HUES6 (cell line): ENCODE measurements at regions not wholly inside any gene's neighbourhood (a gene's known extent, or its start where the extent isn't known, plus 50 kb on each side); places are given as distances from the start of the nearest gene placed in this dataset.

Source experiments
- H3K27ac ChIP-seq: 2 replicates; pipeline ENCODE4 v1.7.0; 2013; ENCODE audit warnings: low read depth, mild to moderate bottlenecking, low read length, inconsistent platforms
- H3K27me3 ChIP-seq: 2 replicates; pipeline ENCODE4 v1.6.1; 2013; ENCODE audit warnings: low read length; ENCODE audit not compliant: control insufficient read depth, insufficient read depth
- H3K36me3 ChIP-seq: 2 replicates; pipeline ENCODE4 v1.6.1; 2013; ENCODE audit warnings: low read length; ENCODE audit not compliant: control insufficient read depth, insufficient read depth
- H3K4me1 ChIP-seq: 2 replicates; pipeline ENCODE4 v1.6.1; 2013; ENCODE audit warnings: low read length; ENCODE audit not compliant: control insufficient read depth, insufficient read depth
- H3K4me3 ChIP-seq: 2 replicates; pipeline ENCODE4 v1.5.1; 2013; ENCODE audit warnings: low read depth, low read length
- H3K9ac ChIP-seq: one replicate; pipeline ENCODE4 v1.6.1; 2013; ENCODE audit warnings: mild to moderate bottlenecking, low read length
- H3K9me3 ChIP-seq: 2 replicates; pipeline ENCODE4 v1.6.1; 2013; ENCODE audit warnings: low read depth, low read length; ENCODE audit not compliant: control insufficient read depth, insufficient read depth

GRCh38 chr14:27427796-27428195 is 830.0 kb upstream of the NOVA1 start:
- no peaks in the 10 kb centered on the region for H3K4me1 ChIP-seq
- H3K9ac ChIP-seq, result no peak overlapping the region
- H3K36me3 ChIP-seq, result no peaks in the 10 kb centered on the region
- no peaks in the 10 kb centered on the region for H3K27me3 ChIP-seq
- H3K4me3 ChIP-seq, result no peak overlapping the region
- H3K9me3 ChIP-seq, result no peaks in the 10 kb centered on the region
- no peak overlapping the region for H3K27ac ChIP-seq

- Histone ChIP-seq H3K4me1 (no peaks in the 10 kb centered on the region), H3K9ac (no peak overlapping the region), H3K27me3 (no peaks in the 10 kb centered on the region), H3K36me3 (no peaks in the 10 kb centered on the region), H3K27ac (no peak overlapping the region), H3K4me3 (no peak overlapping the region), H3K9me3 (no peaks in the 10 kb centered on the region)
Observed at GRCh38 chr14:27435923-27436670, 838.3 kb upstream of the NOVA1 start.

- Histone ChIP-seq H3K4me3 (no peak overlapping the region), H3K36me3 (no peaks in the 10 kb centered on the region), H3K27ac (no peak overlapping the region), H3K4me1 (peaks cover 10% of the 10 kb centered on the region; the same call in 1 of the 2 replicates), H3K9ac (no peak overlapping the region), H3K27me3 (no peaks in the 10 kb centered on the region), H3K9me3 (no peaks in the 10 kb centered on the region)
Observed at GRCh38 chr14:27484633-27485032, 886.8 kb upstream of the NOVA1 start.

- Histone ChIP-seq H3K27ac (no peak overlapping the region), H3K36me3 (no peaks in the 10 kb centered on the region), H3K9me3 (no peaks in the 10 kb centered on the region), H3K9ac (no peak overlapping the region), H3K27me3 (no peaks in the 10 kb centered on the region), H3K4me3 (no peak overlapping the region), H3K4me1 (peaks cover 10% of the 10 kb centered on the region; the same call in 1 of the 2 replicates)
Observed at GRCh38 chr14:27485193-27485592, 887.4 kb upstream of the NOVA1 start.

GRCh38 chr14:27506272-27506671 is 908.4 kb upstream of the NOVA1 start:
- Histone ChIP-seq H3K27me3 (no peaks in the 10 kb centered on the region), H3K36me3 (no peaks in the 10 kb centered on the region), H3K9ac (no peak overlapping the region), H3K4me3 (no peak overlapping the region), H3K27ac (no peak overlapping the region), H3K9me3 (peaks cover 7% of the 10 kb centered on the region), H3K4me1 (no peaks in the 10 kb centered on the region)

- Histone ChIP-seq H3K27ac (no peak overlapping the region), H3K27me3 (no peaks in the 10 kb centered on the region), H3K4me1 (no peaks in the 10 kb centered on the region), H3K9ac (no peak overlapping the region), H3K36me3 (no peaks in the 10 kb centered on the region), H3K9me3 (no peaks in the 10 kb centered on the region), H3K4me3 (no peak overlapping the region)
Observed at GRCh38 chr14:27528328-27528727, 930.5 kb upstream of the NOVA1 start.

- Histone ChIP-seq H3K9me3 (peaks cover 10% of the 10 kb centered on the region), H3K4me3 (no peak overlapping the region), H3K27me3 (no peaks in the 10 kb centered on the region), H3K36me3 (no peaks in the 10 kb centered on the region), H3K4me1 (no peaks in the 10 kb centered on the region), H3K9ac (no peak overlapping the region), H3K27ac (no peak overlapping the region)
Observed at GRCh38 chr14:27536748-27537147, 938.9 kb upstream of the NOVA1 start.

GRCh38 chr14:27546111-27546510 is 948.3 kb upstream of the NOVA1 start:
- no peak overlapping the region for H3K27ac ChIP-seq
- H3K9me3 ChIP-seq, result peaks cover 16% of the 10 kb centered on the region
- H3K9ac ChIP-seq, result no peak overlapping the region

GRCh38 chr14:27553790-27554189 is 956.0 kb upstream of the NOVA1 start:
- Histone ChIP-seq H3K27me3 (no peaks in the 10 kb centered on the region), H3K9ac (no peak overlapping the region), H3K27ac (no peak overlapping the region)

More at GRCh38 chr14:27546111-27546510, 948.3 kb upstream of the NOVA1 start:
- Histone ChIP-seq H3K4me1 (no peaks in the 10 kb centered on the region), H3K27me3 (no peaks in the 10 kb centered on the region), H3K36me3 (no peaks in the 10 kb centered on the region), H3K4me3 (no peak overlapping the region)

GRCh38 chr14:27557445-27557844 is 959.6 kb upstream of the NOVA1 start:
- H3K36me3 ChIP-seq, result no peaks in the 10 kb centered on the region
- no peaks in the 10 kb centered on the region for H3K27me3 ChIP-seq
- no peaks in the 10 kb centered on the region for H3K9me3 ChIP-seq
- H3K4me3 ChIP-seq, result no peak overlapping the region
- H3K9ac ChIP-seq, result no peak overlapping the region
- no peaks in the 10 kb centered on the region for H3K4me1 ChIP-seq
- H3K27ac ChIP-seq, result no peak overlapping the region

More at GRCh38 chr14:27553790-27554189, 956.0 kb upstream of the NOVA1 start:
- H3K36me3 ChIP-seq, result no peaks in the 10 kb centered on the region
- no peak overlapping the region for H3K4me3 ChIP-seq
- peaks cover 7% of the 10 kb centered on the region for H3K9me3 ChIP-seq
- no peaks in the 10 kb centered on the region for H3K4me1 ChIP-seq

GRCh38 chr14:27559848-27560247 is 962.0 kb upstream of the NOVA1 start:
- no peaks in the 10 kb centered on the region for H3K4me1 ChIP-seq
- no peak overlapping the region for H3K4me3 ChIP-seq
- no peaks in the 10 kb centered on the region for H3K9me3 ChIP-seq
- no peak overlapping the region for H3K9ac ChIP-seq
- H3K27ac ChIP-seq, result no peak overlapping the region
- H3K36me3 ChIP-seq, result no peaks in the 10 kb centered on the region
- H3K27me3 ChIP-seq, result no peaks in the 10 kb centered on the region
